Neural progenitor cell (in vitro differentiated cells): ENCODE measurements at regions not wholly inside any gene's neighbourhood (a gene's known extent, or its start where the extent isn't known, plus 50 kb on each side); places are given as distances from the start of the nearest gene placed in this dataset.

Source experiments
- CTCF ChIP-seq: fragments of 200-600 bp; sonication (generic); IDR thresholded peaks from 2 replicates; pipeline ENCODE4 v1.5.1; 2017; ENCODE audit warnings: antibody characterized with exemption, mild to moderate bottlenecking
- EZH2 ChIP-seq: fragments of 200-600 bp; sonication (generic); IDR thresholded peaks from 2 replicates; pipeline ENCODE4 v1.6.1; 2017; ENCODE audit warnings: antibody characterized with exemption, mild to moderate bottlenecking, moderate library complexity

DNA sequence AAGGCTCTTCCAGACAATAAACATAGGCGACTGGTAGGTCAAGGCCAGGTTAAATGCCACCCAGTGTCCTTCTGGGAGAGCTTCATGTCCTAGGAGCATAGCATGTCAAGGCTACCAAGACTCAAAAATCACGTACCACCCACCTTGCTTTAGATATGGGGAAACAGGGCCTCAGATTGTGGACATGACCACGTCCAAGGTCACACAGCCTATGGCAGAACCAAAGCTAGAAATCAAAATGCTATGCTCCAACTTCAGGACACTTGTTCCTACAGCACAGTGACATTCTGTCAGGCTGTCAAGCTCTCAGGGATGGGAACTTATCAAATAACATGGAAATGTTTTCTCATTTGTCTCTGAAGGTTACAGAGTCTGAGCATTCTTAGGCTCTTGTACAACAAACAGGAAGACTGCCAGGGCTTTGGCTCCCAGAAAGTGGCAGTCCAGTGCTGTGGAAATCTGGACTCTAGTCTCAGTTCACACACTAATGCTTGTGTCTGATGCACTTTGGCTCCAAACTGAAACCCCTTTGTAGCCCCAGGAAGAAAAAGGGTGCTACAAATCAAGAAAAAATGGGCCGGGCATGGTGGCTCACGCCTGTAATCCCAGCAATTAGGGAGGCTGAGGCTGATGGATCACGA lies 170.4 kb upstream of the LPP start:
- TF ChIP-seq CTCF (no peak), EZH2 (no peak)
